ENCODE measurements at regions not wholly inside any gene's neighbourhood (a gene's known extent, or its start where the extent isn't known, plus 50 kb on each side); places are given as distances from the start of the nearest gene placed in this dataset.

DNA sequence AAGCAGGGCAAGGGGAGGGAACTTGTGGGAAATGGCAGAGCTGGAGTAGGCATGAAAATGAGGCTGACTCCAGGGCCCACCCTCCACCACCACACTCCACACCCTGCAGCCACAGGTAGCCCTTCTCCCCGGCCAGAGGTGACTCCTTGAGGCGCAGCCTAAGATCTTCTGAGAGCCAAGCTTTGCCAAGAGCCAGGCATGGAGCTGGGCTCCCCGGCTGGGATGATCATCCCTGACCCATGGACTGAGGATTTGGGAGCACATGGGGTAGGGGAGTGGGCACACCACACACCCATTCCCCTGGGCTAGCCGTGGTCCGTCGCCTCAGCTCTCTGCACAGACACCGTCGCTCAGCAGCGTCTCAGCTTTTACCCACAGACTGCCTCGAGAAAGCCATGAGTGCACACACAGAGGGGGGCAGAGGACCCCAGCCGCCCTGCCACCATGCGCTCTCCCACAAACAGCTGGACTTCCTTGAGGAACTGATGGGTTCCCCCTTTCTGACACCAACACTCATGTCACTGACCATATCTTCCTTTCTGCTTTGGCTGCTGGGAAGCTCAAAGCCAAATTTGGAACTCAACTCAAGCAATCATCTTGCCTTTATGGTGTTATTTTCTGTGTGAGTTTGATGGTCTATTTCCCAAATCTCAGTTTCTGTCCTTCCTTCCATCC lies 123.6 kb upstream of the RUNX3 start:
- no peak for DNase-seq

- no peak for DNase-seq
Observed at GRCh38 chr1:25051906-25052305, 121.8 kb upstream of the RUNX3 start.

- peak; percentile 56 for DNase-seq
Observed at GRCh38 chr1:25051504-25051903, 121.4 kb upstream of the RUNX3 start.

DNA sequence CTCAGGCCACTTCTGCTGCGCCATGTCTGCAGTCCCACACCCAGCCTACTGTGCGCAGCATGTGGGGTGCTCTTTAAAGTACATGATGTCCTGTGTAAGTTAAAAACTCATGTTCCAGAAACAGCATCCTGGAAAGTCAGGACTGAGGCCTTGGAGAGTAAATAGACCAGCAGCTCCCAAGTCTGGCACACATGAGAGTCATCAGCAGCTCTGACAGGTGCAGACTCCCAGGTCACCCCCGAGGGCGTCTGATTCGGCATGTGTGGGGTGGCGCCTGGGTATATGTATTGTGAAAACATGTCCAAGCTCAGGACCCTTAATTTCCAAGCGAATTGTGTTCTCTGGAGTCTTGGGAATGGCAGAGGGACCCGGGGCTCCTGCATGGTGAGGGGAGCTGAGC lies 120.1 kb upstream of the RUNX3 start:
- DNase-seq = no peak

GRCh38 chr1:25049190-25049589 lies 119.1 kb upstream of the RUNX3 start:
- DNase-seq = no peak

DNA sequence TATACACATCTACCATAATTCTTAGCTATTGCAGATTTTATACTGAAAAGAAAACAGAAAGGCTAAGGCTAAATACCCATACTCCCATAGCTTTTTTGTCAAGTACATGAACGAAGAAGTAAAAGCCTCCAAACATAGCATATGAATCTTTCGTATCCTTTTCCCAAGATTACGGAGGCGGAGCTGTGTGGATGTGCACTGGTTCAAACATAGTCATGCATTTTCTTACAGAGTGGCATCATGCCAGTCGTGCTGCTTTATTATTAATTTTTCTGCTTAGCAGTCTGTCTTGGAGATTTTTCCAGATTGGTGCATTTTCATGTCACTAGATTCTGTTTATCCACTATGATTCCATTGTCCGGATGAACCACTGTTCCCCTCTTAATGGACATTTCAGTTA lies 118.7 kb upstream of the RUNX3 start:
- no peak for DNase-seq

DNA sequence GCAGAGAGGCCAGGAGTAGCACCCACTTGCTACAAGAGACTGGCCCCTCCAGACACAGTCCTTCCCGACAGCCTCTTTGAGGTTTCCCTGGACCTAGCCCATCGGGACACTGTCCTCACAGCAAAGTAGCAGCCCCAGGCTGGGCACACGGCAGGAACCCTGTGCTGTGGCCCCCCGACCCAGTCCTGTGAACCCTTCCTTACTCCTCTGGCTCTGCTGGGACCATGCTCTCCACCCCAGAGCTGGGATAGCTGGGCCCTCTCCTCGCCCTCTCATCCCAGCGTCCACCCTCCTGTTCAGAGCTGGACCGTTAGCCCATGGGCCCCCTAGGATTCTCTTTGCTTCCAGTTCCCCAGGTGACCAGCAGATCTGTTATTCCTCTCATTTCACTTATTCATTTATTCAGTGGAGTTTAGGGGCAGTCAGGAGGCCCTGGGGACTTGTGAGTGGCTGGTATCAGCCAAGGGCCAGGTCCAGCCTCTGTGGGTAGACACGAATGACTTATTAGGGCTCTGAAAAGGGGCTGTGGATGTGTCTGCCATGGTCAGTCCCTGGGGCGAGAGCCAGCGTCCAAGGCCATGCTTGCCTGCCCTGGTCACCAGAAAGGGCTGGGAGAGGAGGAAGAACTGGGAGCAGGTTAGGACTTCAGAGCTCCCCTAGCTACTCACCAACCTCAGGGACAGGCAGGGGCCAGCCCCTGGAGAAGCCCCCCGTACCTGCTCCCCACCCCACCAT lies 117.6 kb upstream of the RUNX3 start:
- no peak for DNase-seq

DNA sequence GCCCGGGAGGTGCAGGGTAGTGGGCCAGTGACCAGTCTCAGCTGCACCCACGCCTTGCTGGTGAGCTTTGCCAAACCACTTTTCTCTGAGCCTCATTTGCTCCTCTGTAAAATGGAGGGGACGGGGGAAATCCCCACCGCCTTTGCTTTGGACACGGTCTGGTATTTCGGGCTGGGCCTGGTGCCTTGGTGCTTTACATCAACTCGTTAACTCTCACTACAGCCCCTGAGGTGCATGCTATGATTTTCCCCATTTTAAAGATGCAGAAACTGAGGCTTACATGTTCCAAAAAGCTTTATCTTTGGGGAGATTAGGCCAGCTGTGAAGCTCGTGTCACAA lies 116.1 kb upstream of the RUNX3 start:
- no peak for DNase-seq

- DNase-seq = no peak
Observed at GRCh38 chr1:25045480-25046193, 115.6 kb upstream of the RUNX3 start.

- no peak for DNase-seq
Observed at GRCh38 chr1:25043228-25043580, 113.1 kb upstream of the RUNX3 start.

DNA sequence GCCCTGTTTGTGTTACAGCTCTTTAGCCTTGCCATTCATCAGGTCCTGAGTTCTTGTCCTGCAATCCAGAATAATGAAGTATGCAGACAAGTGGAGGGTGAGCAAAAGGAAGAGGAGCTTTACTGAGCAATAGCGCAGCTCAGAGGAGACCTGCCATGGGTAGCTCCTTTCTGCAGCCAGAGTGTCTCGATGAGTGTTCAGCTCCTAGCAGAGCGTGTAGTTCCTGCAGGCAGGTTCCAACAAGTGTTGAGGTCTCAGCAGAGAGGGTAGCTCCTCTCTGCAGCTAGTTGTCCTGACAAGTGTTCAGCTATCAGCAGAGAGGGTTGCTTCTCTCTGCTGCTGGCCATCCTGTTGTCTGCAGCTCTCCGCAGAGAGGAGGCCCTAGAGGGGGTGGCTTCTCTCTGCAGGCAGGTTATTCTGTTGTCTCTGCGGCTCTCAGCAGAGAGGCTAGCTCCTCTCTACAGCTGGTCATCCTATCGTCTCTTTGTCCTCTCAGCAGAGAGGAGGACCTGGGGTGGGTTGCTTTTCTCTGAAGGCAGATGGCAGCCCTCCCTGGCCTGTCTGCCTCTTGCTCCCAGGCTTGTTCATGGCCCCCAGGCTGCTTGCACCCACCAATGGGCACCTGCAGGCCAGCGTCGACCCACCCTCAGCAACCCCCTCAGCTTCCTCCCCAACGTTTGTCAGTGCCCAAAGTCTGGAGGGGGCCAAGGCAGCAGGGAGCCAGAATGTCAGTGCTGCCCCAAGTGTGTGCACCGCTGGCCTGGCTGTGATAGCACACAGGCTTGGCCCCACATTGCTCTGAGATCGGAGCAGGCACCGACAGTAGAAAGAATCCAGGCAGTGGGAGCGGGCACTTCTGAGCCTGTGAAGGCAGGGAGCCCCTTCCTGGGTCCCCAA lies 112.5 kb upstream of the RUNX3 start:
- DNase-seq = no peak

DNA sequence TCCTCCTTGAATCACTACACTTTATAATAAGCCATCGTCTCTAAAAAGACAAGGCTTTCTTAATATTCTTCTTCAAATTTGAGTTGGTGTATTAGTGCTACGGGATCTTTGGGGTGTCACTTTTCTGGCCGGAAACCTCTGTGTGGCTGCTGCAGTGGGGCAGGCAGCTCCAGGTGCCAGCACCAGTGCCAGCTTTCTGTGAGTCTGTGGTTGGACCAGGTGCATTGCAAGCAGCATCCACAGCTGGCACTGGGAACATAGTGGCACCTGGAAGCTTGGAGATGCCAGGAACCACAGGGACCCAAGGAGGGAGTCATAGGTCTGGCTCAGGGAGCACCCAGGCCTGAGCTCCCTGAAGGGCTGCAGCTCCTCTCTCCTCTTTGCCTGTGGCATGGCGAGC lies 111.8 kb upstream of the RUNX3 start:
- no peak for DNase-seq

- no peak for DNase-seq
Observed at GRCh38 chr1:25040122-25040685, 110.1 kb upstream of the RUNX3 start.

DNA sequence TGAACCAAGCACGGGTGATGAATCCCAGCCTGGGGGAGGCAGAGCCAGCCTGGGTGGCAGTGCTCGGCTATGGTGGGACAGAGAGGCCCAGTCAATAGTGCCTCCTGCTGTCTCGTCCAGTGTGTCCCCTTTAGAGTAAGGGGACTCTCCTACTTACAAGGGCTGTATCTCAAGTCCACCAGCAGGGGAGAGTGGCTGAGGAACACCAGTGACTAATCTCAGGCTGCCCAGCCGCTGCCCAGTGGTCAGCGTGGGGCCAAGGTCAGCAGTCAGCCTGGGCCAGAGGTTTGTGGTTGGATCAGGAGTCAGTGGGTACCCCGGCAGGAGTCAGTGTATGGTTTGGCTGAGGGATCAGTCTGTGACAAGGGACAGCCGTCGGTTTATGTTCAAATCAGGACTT lies 109.2 kb upstream of the RUNX3 start:
- no peak for DNase-seq

GRCh38 chr1:25038699-25039098 lies 108.6 kb upstream of the RUNX3 start:
- no peak for DNase-seq

DNA sequence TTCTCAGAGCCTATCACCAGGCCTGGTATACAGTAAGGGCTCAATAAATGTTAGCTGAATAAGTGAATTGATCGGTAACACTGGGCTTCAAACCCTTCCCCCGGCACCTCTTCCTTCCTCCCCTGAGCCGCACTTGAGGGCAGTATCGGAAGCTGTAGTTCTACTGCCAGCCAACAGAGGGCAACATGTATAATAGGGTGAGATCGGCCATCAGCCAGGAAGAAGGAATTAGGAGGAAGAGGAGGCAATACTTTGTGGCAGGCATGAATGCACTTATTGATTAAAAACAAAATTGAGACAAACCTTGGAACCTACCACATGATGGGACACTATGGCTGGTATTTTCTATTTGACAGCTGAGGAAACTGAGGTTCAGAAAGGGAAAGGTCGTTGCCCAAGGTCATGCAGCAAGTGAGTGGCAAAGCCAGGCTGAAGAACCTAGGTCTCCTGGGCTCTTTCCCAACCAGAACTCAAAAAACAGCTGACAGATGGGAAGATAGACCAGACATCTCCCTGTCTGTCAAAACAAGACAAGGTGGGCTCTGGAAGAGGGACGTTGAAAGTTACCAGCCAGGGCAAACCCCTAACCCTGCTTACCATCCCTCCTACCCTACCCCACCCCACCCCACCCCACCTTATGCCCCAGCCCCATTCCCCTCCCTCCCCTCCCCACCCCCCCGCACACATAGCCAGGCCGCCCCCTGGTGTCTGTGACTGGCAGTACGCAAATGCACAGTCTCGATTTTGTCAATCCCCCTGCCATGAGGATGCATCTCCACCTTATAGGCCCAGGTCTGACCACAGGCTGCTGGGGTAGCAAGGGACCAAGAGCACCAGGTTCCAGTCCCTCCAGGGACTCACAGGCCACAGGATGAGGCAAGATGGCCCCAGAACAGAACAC lies 107.3 kb upstream of the RUNX3 start:
- peak; percentile 10 for DNase-seq

GRCh38 chr1:25036117-25036546 lies 106.1 kb upstream of the RUNX3 start:
- DNase-seq = no peak

GRCh38 chr1:25035523-25036116 lies 105.5 kb upstream of the RUNX3 start:
- no peak for DNase-seq

GRCh38 chr1:25034736-25035522 lies 104.9 kb upstream of the RUNX3 start:
- DNase-seq = no peak
